Testis (tissue), 2 donors: ENCODE measurements at regions not wholly inside any gene's neighbourhood (a gene's known extent, or its start where the extent isn't known, plus 50 kb on each side); places are given as distances from the start of the nearest gene placed in this dataset.
"Not testable (repeated sequence)": the region's sequence is repeated elsewhere in the genome, so short reads cannot be mapped to it uniquely, and the experiment has no call there.

Experiments
- DNase-seq: peaks from one replicate; pipeline ENCODE4 v3.0.0-alpha.2; 2019
- H3K27ac ChIP-seq, 2 donors: fragments of 200-600 bp; sonication (generic); one replicate each; pipeline ENCODE4 v1.5.1; 2019
- H3K27me3 ChIP-seq: fragments of 200-600 bp; sonication (generic); one replicate; pipeline ENCODE4 v1.5.1; 2019
- H3K36me3 ChIP-seq: fragments of 200-600 bp; sonication (generic); one replicate; pipeline ENCODE4 v1.5.1; 2017; ENCODE audit warnings: low read depth; ENCODE audit errors: missing control alignments
- H3K4me1 ChIP-seq: fragments of 200-600 bp; sonication (generic); one replicate; pipeline ENCODE4 v1.5.1; 2019
- H3K4me3 ChIP-seq, 2 donors: fragments of 200-600 bp; sonication (generic); one replicate each; pipeline ENCODE4 v1.5.1; 2017 to 2019
- H3K9me3 ChIP-seq: fragments of 200-600 bp; sonication (generic); one replicate; pipeline ENCODE4 v1.5.1; 2017
- WGBS, 2 donors: methylation state at CpG; one replicate each; pipeline ENCODE4 v1.1.5; 2018; 5-methylcytosine and 5-hydroxymethylcytosine counted together
- intact Hi-C: fragments of 100-400 bp; cut with DNase I; formaldehyde crosslinking; loops from one replicate; pipeline ENCODE4 v1.15.1; 2023; ENCODE audit warnings: low total_unique reads

DNA sequence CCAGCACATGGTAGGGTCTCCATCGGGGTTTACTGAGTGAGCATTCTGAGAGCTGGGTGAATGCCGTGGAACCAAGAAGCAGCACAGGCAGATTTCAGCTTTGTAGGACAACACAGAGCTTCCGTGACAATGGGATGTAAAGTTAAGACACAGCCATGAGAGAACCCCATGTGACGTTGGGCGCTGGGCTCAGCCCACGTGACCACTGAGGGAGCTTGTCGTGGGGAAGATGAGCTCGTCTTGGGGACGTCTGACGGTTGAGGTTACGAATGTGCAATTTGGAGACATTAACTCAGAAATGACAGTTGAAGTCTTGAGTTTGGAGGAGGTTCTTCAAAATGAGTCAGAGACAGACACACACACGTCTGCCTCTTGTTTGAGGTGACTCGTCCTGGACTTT is 51.5 kb upstream of the MUC20 start:
- H3K36me3 ChIP-seq, H3K9me3 ChIP-seq, H3K27ac ChIP-seq, H3K4me3 ChIP-seq, DNase-seq, intact Hi-C loops, H3K27me3 ChIP-seq, H3K4me1 ChIP-seq: not testable (repeated sequence)
- WGBS, 2 donors: 65 to 74% methylated on average over 8 to 13 of the region's 13 CpGs

DNA sequence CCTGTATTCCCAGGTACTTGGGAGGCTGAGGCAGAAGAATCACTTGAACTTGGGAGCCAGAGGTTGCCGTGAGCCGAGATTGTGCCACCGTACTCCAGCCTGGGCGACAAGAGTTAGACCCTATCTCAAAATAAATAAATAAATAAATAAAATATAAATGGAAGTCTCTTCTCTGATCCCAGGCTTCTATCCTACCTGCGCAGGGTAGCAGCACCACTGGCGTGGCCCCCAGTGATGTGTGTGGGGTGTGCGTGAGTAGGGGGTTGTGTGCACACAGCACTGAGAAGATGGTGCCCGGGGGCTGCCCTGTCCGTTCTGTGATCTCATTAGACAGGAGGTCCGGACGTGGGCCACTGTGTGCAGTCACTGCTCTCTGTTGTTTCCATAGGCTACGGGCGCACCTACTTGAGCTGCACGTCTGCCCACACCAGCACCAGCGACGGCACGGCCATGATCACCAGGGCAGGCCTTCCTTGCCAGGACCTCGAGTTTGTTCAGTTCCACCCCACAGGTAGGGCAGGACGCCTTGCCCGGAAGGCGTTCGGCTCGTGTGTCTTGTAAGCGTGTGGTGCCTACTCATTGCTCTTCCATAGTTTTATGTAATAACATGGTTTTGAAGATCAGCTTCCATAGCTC is 52.5 kb upstream of the MUC20 start:
- H3K9me3 ChIP-seq, H3K4me3 ChIP-seq, H3K36me3 ChIP-seq, DNase-seq, H3K27me3 ChIP-seq, intact Hi-C loops, H3K4me1 ChIP-seq, H3K27ac ChIP-seq: not testable (repeated sequence)
- 85 to 88% methylated on average over 20 to 24 of the region's 24 CpGs for WGBS, 2 donors

DNA sequence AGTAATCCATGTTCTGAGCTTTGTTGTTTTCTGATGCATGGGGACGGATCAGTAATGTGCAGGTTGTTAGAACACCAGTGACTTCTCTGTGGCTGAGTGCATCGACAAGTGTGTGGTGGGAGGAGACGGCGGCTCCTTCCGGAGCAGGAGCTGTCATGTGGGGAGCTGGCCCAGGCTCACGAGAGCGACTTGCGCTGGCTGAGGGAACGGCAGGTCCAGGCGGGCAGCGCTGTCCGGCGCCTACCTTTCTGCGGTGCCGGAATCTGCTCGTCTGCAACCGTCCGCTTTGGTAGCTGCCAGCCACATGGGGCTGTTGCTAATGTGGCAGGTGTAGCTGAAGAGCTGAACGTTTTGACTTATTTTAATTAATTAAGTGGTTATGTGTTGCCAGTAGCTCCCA is 55.5 kb upstream of the MUC20 start:
- H3K4me3 ChIP-seq, H3K27me3 ChIP-seq, H3K4me1 ChIP-seq, H3K9me3 ChIP-seq, H3K36me3 ChIP-seq, H3K27ac ChIP-seq, intact Hi-C loops, DNase-seq: not testable (repeated sequence)
- 60 to 93% methylated on average over 1 to 19 of the region's 19 CpGs for WGBS, 2 donors

DNA sequence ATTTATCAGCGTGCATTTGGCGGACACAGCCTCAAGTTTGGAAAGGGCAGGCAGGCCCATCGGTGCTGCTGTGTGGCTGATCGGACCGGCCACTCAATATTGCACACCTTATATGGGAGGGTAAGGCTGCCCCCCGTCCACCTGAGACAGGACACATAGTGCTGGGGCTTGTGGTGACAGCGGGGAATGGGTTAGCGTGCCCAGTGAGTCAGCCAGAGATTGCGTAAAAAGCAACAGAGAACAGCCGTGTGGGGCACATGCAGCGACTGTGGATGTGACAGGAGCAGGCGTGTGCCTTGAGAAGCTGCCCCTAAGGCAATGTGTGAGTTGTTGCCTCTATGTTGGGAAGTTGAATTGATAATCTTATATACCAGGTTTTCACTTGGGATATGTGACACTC is 56.6 kb upstream of the MUC20 start:
- WGBS, 2 donors: 89 to 92% methylated on average over 12 of the region's 12 CpGs
- DNase-seq, H3K36me3 ChIP-seq, H3K9me3 ChIP-seq, H3K4me3 ChIP-seq, intact Hi-C loops, H3K27ac ChIP-seq, H3K27me3 ChIP-seq, H3K4me1 ChIP-seq: not testable (repeated sequence)

DNA sequence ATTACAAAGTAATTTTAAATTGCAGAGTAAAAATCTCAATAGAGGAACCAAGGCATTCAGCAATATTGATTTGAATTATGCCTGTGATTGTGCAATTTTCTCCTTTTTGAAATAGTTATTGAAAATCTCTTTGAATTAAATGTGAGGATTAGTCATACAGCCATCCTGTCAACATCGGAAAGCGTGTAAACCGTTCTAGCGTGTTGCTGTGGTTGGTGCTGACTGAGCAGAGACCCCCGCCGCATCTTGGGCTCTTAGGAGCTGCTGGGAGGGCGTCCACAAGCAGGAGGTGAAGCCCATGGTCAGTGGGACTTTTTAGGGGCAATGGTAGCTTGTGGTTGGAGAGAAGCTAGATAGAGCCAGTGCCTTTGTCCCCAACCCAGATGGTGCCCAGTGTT is 61.6 kb upstream of the MUC20 start:
- 70% methylated on average over 7 of the region's 7 CpGs; no CpG with 5 or more reads in 1 of the 2 donors for WGBS, 2 donors
- intact Hi-C loops, DNase-seq, H3K27me3 ChIP-seq, H3K9me3 ChIP-seq, H3K4me3 ChIP-seq, H3K36me3 ChIP-seq, H3K4me1 ChIP-seq, H3K27ac ChIP-seq: not testable (repeated sequence)

DNA sequence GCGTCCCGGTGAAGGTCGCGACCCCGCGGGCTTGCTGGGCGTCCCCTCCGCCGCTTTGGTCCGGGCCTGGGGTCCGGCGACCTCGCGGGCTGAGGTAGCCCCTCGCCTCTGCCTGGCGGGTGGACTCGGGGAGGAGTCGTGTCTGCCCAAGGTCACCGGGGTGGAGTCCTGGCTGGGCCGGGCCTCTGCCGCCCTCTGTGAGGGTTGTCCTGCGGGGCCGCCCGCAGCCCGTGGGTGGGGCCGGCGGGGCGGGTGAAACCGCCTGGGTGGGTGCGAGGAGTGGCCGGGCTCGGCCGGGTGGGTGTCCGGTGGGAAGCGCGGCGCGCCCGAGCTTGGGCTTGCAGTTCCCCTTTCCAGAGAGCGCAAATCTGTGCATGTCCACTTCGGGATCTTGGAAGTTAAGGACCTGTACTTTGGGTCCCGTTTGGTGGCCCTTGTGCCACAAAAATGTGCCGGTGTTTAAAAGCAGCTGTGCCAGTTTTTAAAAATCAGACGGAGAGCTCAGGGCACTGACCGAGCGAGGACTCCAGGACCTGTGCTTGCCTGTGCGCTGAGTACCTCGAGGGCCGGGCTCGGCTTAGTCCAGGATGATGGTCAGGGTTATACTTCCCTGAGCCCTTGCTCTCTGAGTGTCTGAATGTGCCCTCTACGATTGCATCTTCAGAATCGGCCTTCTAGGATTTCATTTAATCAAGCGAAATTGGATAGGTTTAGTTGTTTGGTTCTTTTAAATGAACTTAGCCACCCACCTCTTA is 62.2 kb upstream of the MUC20 start:
- 4 to 9% methylated on average over 3 of the region's 53 CpGs for WGBS, 2 donors
- H3K4me3 ChIP-seq: peak overlapping the region; percentile 57 to 72
- H3K9me3 ChIP-seq, DNase-seq, H3K36me3 ChIP-seq, H3K4me1 ChIP-seq, intact Hi-C loops, H3K27ac ChIP-seq, H3K27me3 ChIP-seq: not testable (repeated sequence)

DNA sequence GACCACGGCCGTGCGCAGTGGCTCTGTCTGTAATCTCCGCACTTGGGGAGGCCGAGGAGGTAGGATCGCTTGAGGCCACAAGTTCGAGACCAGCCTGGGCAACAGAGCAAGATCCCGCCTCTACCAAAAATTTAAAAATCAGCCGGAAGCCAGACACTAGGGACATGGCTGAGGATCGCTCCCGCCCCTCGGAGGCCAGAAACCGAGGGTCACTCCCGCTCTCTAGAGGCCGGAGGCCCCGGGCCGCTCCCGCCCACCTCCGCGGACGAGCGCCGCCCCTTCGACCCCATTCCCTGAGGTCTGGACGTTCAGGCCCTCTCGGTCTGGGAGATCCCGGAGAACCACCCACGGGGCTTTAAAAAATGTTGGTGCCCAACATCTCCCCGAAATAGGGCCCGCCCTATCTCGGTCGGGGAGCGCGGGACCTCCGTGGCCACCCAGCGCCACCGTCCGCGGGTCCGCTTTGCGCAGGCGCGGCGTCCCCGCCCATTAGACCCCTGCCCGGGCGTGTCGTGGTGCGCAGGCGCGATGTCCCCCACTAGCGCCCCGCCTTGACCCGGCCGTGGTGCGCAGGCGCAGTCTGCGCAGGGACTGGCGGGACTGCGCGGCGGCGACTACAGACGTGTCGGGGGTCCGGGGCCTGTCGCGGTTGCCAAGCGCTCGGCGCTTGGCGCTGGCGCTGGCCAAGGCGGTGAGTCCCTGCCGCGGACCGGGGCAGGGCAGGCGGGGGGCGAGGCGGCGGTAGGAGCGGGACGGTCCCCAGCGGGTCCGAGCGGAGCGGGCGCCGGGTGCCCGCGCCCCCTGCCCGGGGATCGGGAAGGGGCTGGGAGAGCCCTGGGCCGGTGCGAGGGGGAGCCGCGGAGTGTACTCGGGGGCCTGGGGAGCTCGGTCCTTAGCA is 63.1 kb upstream of the MUC20 start:
- DNase-seq: peak; percentile 93
- H3K36me3 ChIP-seq, H3K4me1 ChIP-seq, intact Hi-C loops, H3K27me3 ChIP-seq, H3K9me3 ChIP-seq: not testable (repeated sequence)
- Histone ChIP-seq H3K27ac (peak overlapping the region; percentile 71 to 79), H3K4me3 (peak overlapping the region; percentile 57 to 72)
- 2 to 5% methylated on average over 22 to 69 of the region's 99 CpGs for WGBS, 2 donors

DNA sequence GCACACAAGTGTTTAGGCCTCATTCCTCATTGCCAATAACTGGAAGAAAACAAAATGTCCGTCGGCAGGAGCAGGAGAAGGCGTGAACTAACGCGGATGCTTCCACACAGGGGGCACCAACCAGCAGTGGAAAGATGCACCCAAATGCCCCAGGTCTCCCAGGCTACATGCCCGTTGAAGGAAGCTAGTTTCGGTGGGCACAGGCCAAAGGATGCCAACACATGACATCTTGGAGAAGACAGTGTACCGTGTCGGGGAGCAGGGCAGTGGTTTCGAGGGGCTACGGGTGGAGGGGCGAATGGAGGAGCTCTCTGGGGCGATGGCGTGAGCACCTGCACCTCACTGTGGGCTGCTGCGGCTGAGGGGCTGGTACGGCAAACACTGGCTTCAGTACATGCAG is 64.7 kb upstream of the MUC20 start:
- WGBS, 2 donors: 79 to 92% methylated on average over 9 to 16 of the region's 16 CpGs
- not testable (repeated sequence) for H3K4me1 ChIP-seq

DNA sequence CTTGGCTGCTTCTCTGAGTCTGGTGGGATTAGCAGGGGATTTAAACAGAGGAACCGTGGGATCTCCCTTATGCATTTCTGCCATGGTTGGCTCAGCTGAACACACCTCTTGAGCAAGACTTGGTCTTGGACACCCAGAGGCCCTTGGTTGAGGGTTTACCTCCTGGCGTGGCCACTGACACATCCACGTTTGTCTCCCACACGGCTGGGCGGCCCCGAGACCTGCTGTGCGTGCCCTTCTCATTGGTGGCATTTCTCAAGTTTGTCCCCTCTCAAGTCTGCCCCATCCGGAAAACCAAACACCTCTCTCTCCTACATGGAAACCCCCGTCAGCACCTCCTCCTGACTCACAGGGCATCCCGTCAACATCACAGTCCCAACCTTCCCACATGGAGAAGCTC is 66.0 kb upstream of the MUC20 start:
- WGBS, 2 donors: no CpG with 5 or more reads among the region's 10 CpGs
- H3K4me3 ChIP-seq, H3K36me3 ChIP-seq, intact Hi-C loops, H3K4me1 ChIP-seq, H3K27ac ChIP-seq, H3K27me3 ChIP-seq, DNase-seq, H3K9me3 ChIP-seq: not testable (repeated sequence)

More for the DNA sequence above, 64.7 kb upstream of the MUC20 start:
- intact Hi-C loops, H3K36me3 ChIP-seq, H3K27me3 ChIP-seq, H3K27ac ChIP-seq, DNase-seq, H3K4me3 ChIP-seq, H3K9me3 ChIP-seq: not testable (repeated sequence)

DNA sequence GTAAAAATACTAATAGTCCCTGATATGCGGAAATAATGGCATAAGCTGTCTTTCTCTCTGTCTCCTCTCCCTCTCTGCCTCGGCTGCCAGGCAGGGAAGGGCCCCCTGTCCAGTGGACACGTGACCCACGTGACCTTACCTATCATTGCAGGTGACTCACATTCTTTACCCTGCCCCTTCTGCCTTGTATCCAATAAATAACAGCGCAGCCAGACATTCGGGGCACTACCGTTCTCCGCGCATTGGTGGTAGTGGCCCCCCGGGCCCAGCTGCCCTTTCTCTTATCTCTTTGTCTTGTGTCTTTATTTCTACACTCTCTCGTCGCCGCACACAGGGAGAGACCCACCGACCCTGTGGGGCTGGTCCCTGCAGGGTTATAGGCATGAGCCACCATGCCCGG is 66.6 kb upstream of the MUC20 start:
- H3K27me3 ChIP-seq, H3K36me3 ChIP-seq, H3K4me1 ChIP-seq, intact Hi-C loops, H3K9me3 ChIP-seq, DNase-seq, H3K27ac ChIP-seq, H3K4me3 ChIP-seq: not testable (repeated sequence)
- 80% methylated on average over 15 of the region's 15 CpGs; no CpG with 5 or more reads in 1 of the 2 donors for WGBS, 2 donors
